HG03045 (cell line): ENCODE measurements at regions not wholly inside any gene's neighbourhood (a gene's known extent, or its start where the extent isn't known, plus 50 kb on each side); places are given as distances from the start of the nearest gene placed in this dataset.
"Not testable (repeated sequence)": the region's sequence is repeated elsewhere in the genome, so short reads cannot be mapped to it uniquely, and the experiment has no call there.

Source experiments
- ATAC-seq: cut with Tn5 transposase; IDR thresholded peaks from one replicate; pipeline ENCODE4 v1.9.1; 2021; ENCODE audit warnings: mild to moderate bottlenecking, moderate library complexity; ENCODE audit not compliant: unreplicated experiment

DNA sequence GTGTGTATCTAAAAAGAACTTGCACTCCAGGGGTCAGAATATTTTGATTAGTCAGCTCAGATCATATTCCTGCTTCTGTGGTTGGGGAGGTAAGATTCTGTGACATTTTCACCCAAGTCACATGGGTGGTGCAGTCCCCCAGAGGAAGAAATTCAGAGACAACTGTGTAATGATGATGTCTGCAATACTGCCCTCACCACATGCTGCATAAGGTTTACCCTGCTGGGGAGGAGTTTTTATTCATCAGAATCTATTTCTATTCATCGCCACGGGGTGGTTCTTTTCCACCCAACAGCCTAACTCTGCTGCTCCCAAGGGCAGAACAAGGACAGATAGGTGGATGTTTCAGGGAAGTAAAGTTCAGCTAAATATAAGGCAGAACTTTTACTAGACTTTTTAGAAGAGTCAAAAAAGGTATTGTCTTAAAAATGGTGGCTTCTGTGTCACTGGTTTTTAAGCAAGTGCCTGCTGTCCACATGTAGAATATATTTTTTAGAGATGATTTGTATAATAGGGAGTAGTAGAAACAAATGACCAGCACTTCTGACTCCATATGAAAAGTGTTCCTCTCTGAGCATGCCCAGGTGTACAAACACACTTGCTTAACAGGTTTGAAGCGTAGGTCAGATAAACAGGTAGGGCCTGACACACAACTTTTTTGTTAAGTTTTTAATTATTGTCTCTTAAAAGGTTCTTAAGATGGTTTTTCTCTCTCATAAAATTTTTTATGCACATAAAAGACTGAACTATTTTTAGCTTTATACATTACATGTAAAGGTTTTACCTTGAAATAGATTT is 352.7 kb downstream of the LRRC70 start:
- ATAC-seq = no peak

DNA sequence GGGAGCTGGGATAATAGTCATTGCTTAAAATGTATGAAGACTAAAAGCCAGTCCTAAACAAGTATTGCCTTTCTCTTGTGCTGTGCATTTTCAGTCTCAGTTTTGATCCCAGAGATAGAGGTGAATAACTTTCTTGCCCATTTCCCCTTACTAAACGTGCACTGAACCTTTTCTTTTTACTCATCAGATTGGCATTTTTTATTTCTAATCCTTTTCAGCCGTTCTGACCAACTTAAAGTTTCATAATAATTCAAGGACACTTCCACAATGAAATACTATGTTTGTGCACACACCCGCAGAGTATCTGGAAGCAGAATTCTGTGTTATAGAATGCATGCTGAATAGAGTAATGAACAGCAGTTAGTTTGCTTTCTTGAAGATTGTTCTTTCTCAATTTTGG is 343.6 kb downstream of the LRRC70 start:
- ATAC-seq = no peak

DNA sequence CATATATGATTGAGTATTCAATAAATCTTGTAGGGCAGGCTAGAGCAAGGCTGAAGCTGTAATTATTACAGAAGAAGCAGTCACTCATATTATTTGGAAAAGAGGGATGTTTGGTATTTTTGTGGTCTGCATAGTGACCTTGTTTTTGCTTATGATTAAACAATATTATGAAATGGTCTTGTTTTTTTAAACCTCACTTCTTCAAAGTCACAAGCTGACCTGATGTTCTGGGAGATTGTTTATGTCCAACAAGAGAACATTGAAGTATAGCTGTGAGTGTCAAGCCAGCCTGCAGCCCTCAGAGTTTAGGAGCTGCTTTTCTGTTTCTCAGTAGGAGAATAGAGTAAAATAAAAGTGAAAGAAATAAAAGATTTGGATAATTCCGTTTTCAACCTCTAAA is 342.2 kb downstream of the LRRC70 start:
- ATAC-seq = no peak

DNA sequence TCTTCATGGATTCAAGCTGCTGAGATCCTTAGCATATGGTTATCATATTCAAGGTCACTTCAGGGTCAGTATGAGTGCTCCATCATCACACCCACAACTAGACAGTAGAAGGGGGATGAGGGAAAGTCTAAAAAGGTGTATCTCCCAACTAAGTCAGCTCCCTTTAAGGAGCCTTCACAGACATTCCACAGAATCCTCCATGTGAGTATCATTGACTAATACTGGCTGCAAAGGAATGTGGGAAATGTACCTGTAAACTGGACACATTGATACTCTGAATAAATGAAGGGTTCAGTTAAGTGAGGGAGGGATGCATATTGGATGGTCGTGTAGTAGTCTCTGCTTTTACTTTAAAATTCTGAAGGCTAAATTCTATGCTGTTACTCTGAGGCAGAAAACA is 330.7 kb downstream of the LRRC70 start:
- no peak for ATAC-seq

DNA sequence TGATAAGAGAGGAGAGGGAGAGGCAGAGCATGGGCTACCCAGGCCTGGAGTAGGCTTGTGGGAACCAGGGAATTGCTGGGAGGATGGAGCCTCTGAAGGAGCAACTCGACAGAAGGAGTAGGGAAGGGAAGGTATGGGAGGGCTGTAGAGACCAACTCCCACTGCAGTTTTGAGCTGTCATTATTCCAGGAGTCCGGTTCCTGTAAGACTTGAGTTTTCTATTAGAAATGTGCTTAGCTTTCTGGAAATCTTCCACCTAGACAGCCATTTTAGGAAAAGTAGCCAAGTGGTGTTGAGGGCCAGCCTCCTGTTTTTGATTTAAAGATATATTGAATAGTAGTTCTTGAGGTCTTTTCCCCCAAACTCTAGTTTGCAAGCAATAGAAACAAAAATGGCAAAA is 323.5 kb downstream of the LRRC70 start:
- no peak for ATAC-seq

DNA sequence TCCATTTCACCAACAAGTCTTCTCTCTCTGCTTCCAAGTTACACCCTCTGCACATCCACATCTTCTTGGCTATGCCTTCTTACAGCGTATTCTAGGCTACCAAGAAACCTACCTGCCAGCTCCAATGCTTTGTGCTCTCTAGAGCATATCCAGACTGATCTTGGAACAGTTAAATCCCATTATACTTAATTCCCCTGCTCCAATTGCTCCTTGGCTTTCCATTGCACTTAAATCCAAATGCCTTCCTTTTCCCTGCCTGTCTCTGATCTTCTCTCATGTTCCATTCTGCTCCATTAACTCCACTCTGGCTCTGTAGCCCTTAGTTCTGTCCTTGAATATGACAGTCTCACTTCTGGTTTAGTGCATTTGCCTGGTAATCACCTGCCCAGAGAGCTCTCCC is 322.4 kb downstream of the LRRC70 start:
- ATAC-seq = no peak

DNA sequence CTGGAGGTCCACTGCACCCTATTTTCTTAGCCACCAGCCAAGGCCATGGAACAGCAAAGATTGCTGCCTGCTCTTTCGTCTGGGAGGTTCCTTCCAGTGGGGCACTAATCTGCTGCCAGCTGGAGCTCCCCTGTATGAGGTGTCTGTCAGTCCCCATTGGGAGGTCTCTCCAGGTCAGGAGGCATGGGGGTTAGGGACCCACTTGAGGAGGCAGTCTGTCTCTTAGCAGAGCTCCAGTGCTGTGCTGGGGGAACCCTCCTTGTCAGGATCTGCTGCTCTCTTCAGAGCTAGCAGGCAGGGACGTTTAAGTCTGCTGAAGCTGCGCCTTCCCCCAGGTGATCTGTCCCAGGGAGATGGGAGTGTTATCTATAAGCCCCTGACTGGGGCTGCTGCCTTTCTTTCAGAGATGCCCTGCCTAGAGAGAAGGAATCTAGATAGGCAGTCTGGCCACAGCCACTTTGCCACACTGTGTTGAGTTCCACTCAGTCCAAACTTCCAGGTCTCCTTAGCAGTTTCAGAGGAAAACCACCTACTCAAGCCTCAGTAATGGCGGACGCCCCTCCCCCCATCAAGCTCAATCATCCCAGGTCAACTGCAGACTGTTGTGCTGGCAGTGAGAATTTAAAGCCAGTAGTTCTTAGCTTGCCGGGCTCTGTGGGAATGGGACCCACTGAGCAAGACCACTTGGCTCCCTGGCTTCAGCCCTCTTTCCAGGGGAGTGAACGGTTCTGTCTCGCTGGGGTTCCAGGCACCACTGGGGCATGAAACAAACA is 317.7 kb downstream of the LRRC70 start:
- ATAC-seq = no peak

DNA sequence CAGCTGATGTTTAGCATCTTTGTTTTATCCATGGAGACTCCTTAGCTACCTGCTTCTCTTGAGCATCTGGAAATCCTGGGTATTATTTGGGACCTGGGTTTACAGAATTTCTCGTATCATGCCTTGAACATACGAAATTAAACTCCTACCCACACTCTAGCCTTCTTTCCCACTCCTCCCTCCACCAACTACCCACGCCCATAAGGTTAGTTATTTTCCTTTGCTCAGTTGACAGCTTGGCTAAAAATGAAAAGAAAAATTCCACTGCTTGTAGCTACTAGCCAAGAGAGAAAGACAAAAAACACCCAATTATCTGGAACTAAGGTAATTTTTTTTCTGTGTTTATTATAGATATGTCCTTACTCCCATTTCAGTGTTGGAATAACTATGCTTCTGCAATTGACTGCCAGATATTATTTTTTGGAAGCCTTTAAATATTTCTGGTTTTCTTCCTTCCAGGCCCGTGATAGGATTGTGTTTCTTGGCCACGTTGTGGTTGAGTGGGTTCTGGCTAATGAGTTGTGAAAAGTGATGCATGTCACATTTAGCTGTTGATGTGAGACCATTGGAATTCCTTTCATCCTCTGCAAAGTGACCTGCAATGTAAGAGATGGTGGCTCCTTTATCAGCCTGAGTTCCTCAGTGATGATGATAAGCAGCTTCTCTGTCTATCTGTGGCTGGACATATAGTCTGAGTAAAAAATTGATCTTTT is 308.1 kb downstream of the LRRC70 start:
- ATAC-seq = no peak

DNA sequence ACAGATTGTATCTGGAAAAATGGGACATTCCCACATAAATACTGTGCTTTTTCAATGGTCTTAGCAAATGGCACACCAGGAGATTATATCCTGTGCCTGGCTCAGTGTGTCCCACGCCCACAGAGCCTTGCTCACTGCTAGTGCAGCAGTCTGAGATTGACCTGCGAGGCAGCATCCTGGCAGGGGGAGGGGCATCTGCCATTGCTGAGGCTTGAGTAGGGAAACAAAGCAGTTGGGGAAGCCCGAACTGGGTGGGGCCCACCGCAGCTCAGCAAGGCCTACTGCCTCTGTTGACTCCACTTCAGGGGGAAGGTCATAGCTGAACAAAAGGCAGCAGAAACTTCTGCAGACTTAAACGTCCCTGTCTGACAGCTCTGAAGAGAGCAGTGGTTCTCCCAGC is 258.7 kb downstream of the LRRC70 start:
- ATAC-seq = not testable (repeated sequence)

DNA sequence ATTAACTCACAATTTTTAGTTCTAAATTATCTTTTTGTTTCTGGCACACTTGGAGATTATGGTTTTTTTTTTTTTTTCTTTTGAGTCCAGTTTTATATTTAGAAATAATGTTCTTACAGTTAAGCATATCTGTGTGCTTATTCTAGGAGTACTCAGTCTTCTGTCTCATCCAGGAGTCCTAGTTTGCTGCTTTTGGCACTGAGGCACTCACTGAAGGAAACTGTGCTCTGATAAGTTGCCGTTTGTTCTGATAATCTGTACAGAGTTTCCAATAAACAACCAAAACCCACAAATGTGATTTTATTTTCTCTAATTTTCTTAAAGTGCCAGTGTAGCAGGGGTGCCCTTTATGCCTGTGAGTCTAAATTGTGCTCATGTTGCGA is 251.0 kb downstream of the LRRC70 start:
- no peak for ATAC-seq

DNA sequence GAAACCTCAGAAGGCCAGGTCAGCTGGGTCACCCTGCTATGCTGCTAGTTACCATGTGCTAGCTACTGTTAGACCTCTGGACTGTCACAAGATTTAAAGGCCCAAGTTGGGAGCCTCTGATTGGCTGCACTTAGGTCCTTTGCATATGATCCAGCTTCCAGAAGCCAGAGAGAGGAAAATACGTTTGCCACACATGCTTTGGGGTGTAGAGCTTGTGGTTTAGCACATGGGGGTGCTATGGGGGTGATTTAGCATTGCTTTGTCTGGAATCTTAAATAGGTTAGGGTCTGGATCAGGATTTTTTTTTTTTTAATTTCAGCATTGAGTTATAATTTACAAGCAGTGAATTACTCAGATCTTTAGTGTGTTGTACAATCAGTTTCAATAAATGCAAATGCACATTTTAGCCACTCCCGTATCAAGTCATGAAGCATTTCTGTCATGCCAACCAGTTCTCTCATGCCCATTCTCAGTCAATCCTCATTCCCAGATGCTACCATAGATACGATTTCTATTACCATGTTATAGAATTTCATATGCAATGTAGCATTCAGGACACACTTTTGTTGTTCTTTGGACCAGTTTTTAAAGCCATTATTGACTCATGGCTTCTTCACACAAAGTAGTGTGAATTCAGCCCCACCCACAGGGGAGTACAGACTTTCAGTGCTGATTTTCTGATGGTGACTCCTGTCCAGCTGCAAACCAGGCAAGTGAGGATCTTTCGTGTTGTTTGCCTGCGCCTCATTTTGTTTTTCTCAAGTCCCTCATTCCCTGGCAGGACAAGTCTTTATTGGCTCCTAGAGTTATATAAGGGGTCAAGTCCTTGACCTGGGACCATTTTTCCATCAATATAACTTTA is 250.4 kb downstream of the LRRC70 start:
- no peak for ATAC-seq

DNA sequence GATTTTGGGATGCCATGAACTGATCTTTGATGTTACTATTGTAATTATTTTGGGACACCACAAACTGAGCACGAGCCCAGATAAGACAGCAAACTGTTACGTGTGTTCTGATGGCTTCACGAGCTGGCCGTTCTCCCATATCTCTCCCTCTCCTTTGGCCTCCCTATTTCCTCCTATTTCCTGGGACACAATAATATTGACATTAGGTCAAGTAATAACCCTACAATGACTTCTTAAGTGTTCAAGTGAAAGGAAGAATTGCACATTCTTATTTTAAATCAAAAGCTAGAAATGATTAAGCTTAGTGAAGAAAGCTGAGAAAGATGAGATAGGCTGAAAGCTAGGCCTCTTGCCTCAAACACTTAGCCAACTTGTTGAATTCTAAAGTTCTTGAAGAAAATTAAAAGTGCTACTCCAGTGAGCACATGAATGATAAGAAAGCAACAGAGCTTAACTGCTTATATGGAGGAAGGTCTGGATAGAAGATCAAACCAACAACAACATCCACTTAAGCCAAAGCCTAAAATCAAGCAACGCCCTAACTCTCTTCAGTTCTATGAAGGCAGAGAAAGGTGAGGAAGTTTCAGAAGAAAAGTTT is 247.1 kb downstream of the LRRC70 start:
- ATAC-seq = no peak

DNA sequence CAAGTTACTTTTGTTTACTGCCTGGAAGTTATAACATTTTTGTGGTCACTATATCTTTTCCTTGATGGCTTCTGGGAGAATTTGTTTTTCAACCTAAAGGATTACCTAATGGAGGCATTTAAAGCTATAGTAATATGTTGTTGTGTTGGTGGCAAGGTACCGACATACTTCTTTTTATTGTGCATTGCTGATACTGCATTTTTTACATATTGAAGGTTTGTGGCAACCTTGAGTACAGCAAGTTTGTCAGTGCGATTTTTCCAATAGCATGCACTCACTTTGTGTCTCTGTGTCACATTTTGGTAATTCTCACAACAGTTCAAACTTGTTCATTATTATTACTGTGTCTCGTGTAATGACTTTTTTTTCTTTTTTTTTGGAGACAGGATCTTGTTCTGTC is 246.3 kb downstream of the LRRC70 start:
- no peak for ATAC-seq

DNA sequence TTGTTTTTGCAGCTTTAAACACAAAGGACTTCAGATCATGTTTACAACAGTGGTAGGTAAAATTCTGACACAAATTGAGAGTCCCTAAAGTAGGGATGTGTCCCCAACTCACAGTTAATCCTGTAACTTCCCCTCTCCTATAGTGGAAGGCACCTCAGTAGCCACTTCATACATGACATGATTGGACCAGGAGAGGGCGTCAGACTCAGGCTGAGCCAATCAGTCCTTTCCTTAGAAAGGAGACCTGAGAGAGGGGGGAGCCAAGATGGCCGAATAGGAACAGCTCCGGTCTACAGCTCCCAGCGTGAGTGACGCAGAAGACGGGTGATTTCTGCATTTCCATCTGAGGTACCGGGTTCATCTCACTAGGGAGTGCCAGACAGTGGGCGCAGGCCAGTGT is 238.4 kb downstream of the LRRC70 start:
- not testable (repeated sequence) for ATAC-seq

DNA sequence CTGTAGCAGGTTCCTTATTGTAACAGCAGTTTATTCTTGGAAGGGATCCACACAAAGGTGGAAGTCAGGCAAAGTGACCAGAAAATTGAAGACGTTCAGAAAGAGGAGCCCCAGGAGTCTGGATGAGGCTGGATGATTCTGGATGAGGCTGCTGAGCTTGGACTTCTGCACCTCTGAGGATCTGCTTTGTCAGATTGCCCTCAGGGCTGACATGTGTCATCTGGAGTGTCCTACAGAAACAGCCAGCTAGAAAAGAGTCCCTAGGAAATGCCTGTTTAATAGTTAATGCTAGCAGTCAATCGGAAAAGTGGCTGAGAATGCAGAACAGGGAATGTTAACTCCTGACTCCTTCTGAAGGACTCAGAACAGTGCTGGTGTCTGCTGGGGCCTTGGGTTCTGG is 236.4 kb downstream of the LRRC70 start:
- no peak for ATAC-seq

DNA sequence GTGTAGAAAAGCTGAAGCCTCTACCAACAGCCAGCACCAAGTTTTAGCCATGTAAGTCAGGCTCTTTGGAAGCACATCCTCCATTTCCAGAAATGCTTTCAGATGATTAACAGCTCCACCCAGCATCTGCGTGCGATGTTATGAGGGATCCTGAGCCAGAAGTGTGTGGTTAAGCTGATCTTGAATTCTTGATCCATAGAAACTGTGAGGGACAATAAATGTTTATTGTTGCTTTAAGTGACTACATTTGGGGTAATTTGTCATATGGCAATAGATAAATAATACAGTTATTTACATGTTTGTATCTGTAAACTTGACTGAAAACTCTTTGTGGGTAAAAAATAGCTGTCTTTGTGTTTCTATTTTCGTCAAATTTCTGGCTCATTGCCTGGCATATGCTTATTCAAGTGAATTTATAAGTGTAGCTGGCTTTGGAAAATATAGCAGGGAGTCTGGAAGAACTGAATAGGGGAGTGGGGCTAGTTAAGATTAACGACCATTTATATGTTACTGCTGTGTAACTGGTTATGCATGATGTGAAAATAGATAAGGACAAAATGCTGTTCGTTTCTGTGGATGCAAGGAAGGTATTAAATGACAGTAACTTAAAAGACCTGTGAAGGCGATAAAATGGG is 234.1 kb downstream of the LRRC70 start:
- no peak for ATAC-seq

DNA sequence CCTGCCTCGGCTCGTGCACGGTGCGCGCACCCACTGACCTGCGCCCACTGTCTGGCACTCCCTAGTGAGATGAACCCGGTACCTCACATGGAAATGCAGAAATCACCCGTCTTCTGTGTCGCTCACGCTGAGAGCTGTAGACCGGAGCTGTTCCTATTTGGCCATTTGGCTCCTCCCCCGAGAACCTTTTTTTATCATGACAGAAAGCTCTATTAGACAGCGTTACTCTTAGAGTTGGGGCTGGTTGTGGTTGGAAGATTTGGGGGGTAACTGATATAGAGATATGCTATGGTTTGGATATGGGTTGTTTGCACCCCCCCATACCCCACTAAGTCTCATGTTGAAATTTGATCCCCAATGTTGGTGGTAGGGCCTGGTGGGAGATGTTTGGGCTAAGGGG is 226.2 kb downstream of the LRRC70 start:
- not testable (repeated sequence) for ATAC-seq

DNA sequence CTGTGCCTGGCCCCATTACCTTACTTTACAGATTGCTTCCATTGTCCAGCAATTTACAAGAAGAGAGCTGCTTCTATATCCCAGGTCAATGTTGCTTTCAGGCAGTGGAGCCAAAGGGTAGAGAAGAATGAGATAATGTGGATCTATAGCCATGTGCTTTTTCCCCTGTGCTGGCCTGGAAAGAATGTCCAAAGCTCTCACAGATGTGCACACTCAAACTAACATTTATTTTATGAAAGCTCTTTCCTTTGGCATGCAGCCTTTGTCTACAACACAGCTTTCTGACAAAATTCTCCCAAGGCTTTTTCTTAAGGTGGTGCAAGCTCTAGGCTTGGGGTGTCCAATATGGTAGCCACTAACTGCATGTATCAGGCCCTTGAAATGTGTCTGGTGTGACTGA is 217.3 kb downstream of the LRRC70 start:
- no peak for ATAC-seq

DNA sequence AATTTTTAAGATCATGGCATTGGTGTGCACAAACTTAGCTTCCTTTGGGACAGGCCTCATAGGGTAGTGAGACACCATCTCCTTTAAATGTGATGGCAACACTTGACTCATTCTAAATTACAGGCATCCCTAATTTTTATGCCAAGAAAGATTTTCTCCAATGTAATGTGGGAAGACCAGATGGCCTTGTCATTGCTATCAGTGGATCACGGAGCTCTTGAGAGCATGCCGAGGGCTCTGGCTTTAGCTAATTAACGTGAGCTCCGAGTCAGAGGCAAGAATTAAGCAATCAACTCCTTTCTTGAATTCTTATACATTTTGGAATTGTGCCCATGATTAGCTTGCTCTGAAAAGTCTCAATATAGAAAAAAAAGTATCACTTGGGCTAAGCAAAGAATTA is 215.8 kb downstream of the LRRC70 start:
- ATAC-seq = no peak

DNA sequence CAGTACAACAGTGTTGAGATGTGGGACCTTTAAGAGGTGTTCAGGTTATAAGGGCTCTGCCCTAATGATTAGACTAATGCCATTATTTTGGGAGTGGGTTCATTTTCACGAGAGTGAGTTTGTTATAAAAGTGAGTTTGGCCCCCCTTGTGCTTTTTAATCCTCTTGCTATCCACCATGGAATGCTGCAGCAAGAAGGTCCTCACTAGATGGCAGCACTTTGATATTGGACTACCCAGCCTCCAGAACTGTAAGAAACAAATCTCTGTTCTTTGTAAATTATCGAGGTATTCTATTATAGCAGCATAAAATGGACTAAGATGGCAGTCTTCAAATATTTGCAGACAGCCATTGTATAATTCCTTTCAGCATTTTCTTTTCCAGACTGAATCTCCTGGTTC is 212.4 kb downstream of the LRRC70 start:
- no peak for ATAC-seq
